Liver (tissue), 8 donors: ENCODE measurements at regions not wholly inside any gene's neighbourhood (a gene's known extent, or its start where the extent isn't known, plus 50 kb on each side); places are given as distances from the start of the nearest gene placed in this dataset.

Experiments used
- DNase-seq: peaks from one replicate; pipeline ENCODE4 v3.0.0-alpha.2; 2017; ENCODE audit warnings: low spot score
- H3K27ac ChIP-seq, 2 donors: one replicate each; pipeline ENCODE4 v1.7.0; 2013; ENCODE audit warnings: inconsistent platforms in 2 of 2, low read length in 2 of 2, control low read depth in 1 of 2, low read depth in 1 of 2, mild to moderate bottlenecking in 1 of 2
- H3K27me3 ChIP-seq, 4 donors: one replicate each; pipeline versions ENCODE4 v1.6.1 to v1.7.0; 2013; ENCODE audit warnings: low read length in 3 of 4, inconsistent platforms in 1 of 4, mild to moderate bottlenecking in 1 of 4, moderate library complexity in 1 of 4; ENCODE audit not compliant: control insufficient read depth in 4 of 4, insufficient read depth in 4 of 4
- H3K36me3 ChIP-seq, 4 donors: one replicate each; pipeline versions ENCODE4 v1.6.1 to v1.7.0; 2013; ENCODE audit warnings: low read length in 3 of 4, mild to moderate bottlenecking in 3 of 4, low read depth in 1 of 4, moderate library complexity in 1 of 4; ENCODE audit not compliant: control insufficient read depth in 4 of 4, insufficient read depth in 3 of 4
- H3K4me1 ChIP-seq, 4 donors: one replicate each; pipeline versions ENCODE4 v1.6.1 to v1.7.0; 2013; ENCODE audit warnings: low read length in 3 of 4, mild to moderate bottlenecking in 3 of 4, moderate library complexity in 1 of 4; ENCODE audit not compliant: control insufficient read depth in 4 of 4, insufficient read depth in 4 of 4
- H3K4me3 ChIP-seq, 3 donors: one replicate each; pipeline versions ENCODE4 v1.6.1 to v1.7.0; 2013; ENCODE audit warnings: low read length in 3 of 3, control low read depth in 1 of 3, low read depth in 1 of 3, mild to moderate bottlenecking in 1 of 3
- H3K9ac ChIP-seq, 2 donors: one replicate each; pipeline ENCODE4 v1.7.0; 2013; ENCODE audit warnings: low read length in 2 of 2, mild to moderate bottlenecking in 2 of 2, moderate library complexity in 2 of 2, control low read depth in 1 of 2, low read depth in 1 of 2
- H3K9me3 ChIP-seq, 4 donors: one replicate each; pipeline versions ENCODE4 v1.6.1 to v1.7.0; 2013; ENCODE audit warnings: low read length in 3 of 4; ENCODE audit not compliant: control insufficient read depth in 4 of 4
- ATF3 ChIP-seq: IDR thresholded peaks from 2 replicates; pipeline ENCODE4 v1.6.1; 2016; ENCODE audit warnings: antibody characterized with exemption
- EGR1 ChIP-seq, 2 donors: IDR thresholded peaks; 2 replicates each; pipeline ENCODE4 v1.6.1; 2016 to 2018; ENCODE audit warnings: antibody characterized with exemption in 2 of 2, low read depth in 2 of 2
- FOXA1 ChIP-seq: IDR thresholded peaks from 2 replicates; pipeline ENCODE4 v1.6.1; 2016; ENCODE audit warnings: antibody characterized with exemption
- FOXA2 ChIP-seq: IDR thresholded peaks from 2 replicates; pipeline ENCODE4 v1.6.1; 2016; ENCODE audit warnings: antibody characterized with exemption
- GABPA ChIP-seq, 2 donors: IDR thresholded peaks in 1 of 2; conservative IDR thresholded peaks in 1 of 2; 2 replicates each; pipeline ENCODE4 v1.6.1; 2016; ENCODE audit warnings: antibody characterized with exemption in 2 of 2, mild to moderate bottlenecking in 1 of 2, moderate library complexity in 1 of 2
- HNF4A ChIP-seq, 2 donors: conservative IDR thresholded peaks; 2 replicates each; pipeline ENCODE4 v1.6.1; 2016; ENCODE audit warnings: antibody characterized with exemption in 2 of 2, mild to moderate bottlenecking in 2 of 2
- HNF4G ChIP-seq: IDR thresholded peaks from 2 replicates; pipeline ENCODE4 v1.6.1; 2016; ENCODE audit warnings: antibody characterized with exemption
- JUND ChIP-seq, 2 donors: IDR thresholded peaks; 2 replicates each; pipeline ENCODE4 v1.6.1; 2016; ENCODE audit warnings: antibody characterized with exemption in 2 of 2
- NR2F2 ChIP-seq: IDR thresholded peaks from 2 replicates; pipeline ENCODE4 v1.6.1; 2016; ENCODE audit warnings: antibody characterized with exemption
- RAD21 ChIP-seq, 2 donors: IDR thresholded peaks; 2 replicates each; pipeline ENCODE4 v1.6.1; 2016; ENCODE audit warnings: antibody characterized with exemption in 2 of 2, mild to moderate bottlenecking in 2 of 2
- REST ChIP-seq: IDR thresholded peaks from 2 replicates; pipeline ENCODE4 v1.6.1; 2016; ENCODE audit warnings: antibody characterized with exemption, mild to moderate bottlenecking
- RXRA ChIP-seq, 2 donors: IDR thresholded peaks; 2 replicates each; pipeline ENCODE4 v1.6.1; 2017 to 2018; ENCODE audit warnings: antibody characterized with exemption in 2 of 2, mild to moderate bottlenecking in 1 of 2
- SP1 ChIP-seq: IDR thresholded peaks from 2 replicates; pipeline ENCODE4 v1.6.1; 2018; ENCODE audit warnings: antibody characterized with exemption, mild to moderate bottlenecking
- TAF1 ChIP-seq: conservative IDR thresholded peaks from 2 replicates; pipeline ENCODE4 v1.6.1; 2016; ENCODE audit warnings: antibody characterized with exemption, mild to moderate bottlenecking
- YY1 ChIP-seq: IDR thresholded peaks from 2 replicates; pipeline ENCODE4 v1.6.1; 2016; ENCODE audit warnings: antibody characterized with exemption, mild to moderate bottlenecking
- WGBS: extraction: QIAGEN DNeasy Blood & Tissue Kit; methylation state at CpG from one replicate; pipeline ENCODE4 v1.1.7; 2013; 5-methylcytosine and 5-hydroxymethylcytosine counted together
- TF ChIP-seq, protein P1 (sequence below): IDR thresholded peaks from 2 replicates; pipeline ENCODE4 v1.6.1; 2016; ENCODE audit warnings: antibody characterized with exemption
- TF ChIP-seq, protein P2 (sequence below): fragments of 150-350 bp; IDR thresholded peaks from 2 replicates; pipeline ENCODE4 v1.5.1; 2017; ENCODE audit warnings: improper control_type of control experiment, low read depth, low read length; ENCODE audit not compliant: missing input control
- donor health status: healthy.
- donor health status: healthy.
- donor health status: healthy.
- donor health status: healthy.
- donor health status: healthy.

GRCh38 chr13:99648066-99648665, 146.9 kb downstream of the TM9SF2 start:
- DNase-seq: no peak
- no peak overlapping the region for H3K4me3 ChIP-seq
- WGBS: 96% methylated on average over 8 of the region's 8 CpGs
- peaks cover 0 to 13% (median 7%) of the 10 kb centered on the region in 4 donors for H3K4me1 ChIP-seq
- no peak overlapping the region for H3K9ac ChIP-seq
- H3K9me3 ChIP-seq: no peaks in the 10 kb centered on the region
- H3K27ac ChIP-seq: no peak overlapping the region
- TF ChIP-seq HNF4A (conservative IDR thresholded peaks at IDR 0.05): no peak
- TF ChIP-seq HNF4G: no peak
- no peak for TF ChIP-seq SP1
- TF ChIP-seq, protein P1, sequence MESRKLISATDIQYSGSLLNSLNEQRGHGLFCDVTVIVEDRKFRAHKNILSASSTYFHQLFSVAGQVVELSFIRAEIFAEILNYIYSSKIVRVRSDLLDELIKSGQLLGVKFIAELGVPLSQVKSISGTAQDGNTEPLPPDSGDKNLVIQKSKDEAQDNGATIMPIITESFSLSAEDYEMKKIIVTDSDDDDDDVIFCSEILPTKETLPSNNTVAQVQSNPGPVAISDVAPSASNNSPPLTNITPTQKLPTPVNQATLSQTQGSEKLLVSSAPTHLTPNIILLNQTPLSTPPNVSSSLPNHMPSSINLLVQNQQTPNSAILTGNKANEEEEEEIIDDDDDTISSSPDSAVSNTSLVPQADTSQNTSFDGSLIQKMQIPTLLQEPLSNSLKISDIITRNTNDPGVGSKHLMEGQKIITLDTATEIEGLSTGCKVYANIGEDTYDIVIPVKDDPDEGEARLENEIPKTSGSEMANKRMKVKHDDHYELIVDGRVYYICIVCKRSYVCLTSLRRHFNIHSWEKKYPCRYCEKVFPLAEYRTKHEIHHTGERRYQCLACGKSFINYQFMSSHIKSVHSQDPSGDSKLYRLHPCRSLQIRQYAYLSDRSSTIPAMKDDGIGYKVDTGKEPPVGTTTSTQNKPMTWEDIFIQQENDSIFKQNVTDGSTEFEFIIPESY: no peak
- H3K36me3 ChIP-seq: no peaks in the 10 kb centered on the region
- no peaks in the 10 kb centered on the region for H3K27me3 ChIP-seq

- 85% methylated on average over 4 of the region's 4 CpGs for WGBS
- no peaks in the 10 kb centered on the region for H3K27me3 ChIP-seq
- TF ChIP-seq GABPA (IDR thresholded peaks at IDR 0.05 in 1 of 2, conservative IDR thresholded peaks at IDR 0.05 in 1 of 2) (no peak), FOXA1 (no peak), FOXA2 (no peak), TAF1 (no peak), HNF4A (conservative IDR thresholded peaks at IDR 0.05) (no peak), EGR1 (IDR thresholded peaks at IDR 0.05; ENCODE audit: low read depth in 2 of 2) (no peak), ATF3 (no peak), JUND (IDR thresholded peaks at IDR 0.05) (no peak), NR2F2 (no peak), RXRA (IDR thresholded peaks at IDR 0.05) (no peak), RAD21 (IDR thresholded peaks at IDR 0.05) (no peak), YY1 (no peak), REST (no peak)
- TF ChIP-seq, protein P2, sequence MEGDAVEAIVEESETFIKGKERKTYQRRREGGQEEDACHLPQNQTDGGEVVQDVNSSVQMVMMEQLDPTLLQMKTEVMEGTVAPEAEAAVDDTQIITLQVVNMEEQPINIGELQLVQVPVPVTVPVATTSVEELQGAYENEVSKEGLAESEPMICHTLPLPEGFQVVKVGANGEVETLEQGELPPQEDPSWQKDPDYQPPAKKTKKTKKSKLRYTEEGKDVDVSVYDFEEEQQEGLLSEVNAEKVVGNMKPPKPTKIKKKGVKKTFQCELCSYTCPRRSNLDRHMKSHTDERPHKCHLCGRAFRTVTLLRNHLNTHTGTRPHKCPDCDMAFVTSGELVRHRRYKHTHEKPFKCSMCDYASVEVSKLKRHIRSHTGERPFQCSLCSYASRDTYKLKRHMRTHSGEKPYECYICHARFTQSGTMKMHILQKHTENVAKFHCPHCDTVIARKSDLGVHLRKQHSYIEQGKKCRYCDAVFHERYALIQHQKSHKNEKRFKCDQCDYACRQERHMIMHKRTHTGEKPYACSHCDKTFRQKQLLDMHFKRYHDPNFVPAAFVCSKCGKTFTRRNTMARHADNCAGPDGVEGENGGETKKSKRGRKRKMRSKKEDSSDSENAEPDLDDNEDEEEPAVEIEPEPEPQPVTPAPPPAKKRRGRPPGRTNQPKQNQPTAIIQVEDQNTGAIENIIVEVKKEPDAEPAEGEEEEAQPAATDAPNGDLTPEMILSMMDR: no peak
- TF ChIP-seq, protein P1: no peak
- H3K4me3 ChIP-seq: no peak overlapping the region
- no peak for DNase-seq
- H3K36me3 ChIP-seq: no peaks in the 10 kb centered on the region
- no peak overlapping the region for H3K9ac ChIP-seq
- peaks cover 0 to 15% (median 7%) of the 10 kb centered on the region in 4 donors for H3K4me1 ChIP-seq
- H3K9me3 ChIP-seq: no peaks in the 10 kb centered on the region
- no peak overlapping the region for H3K27ac ChIP-seq
Measured at GRCh38 chr13:99647596-99647985, 146.3 kb downstream of the TM9SF2 start.
